ENCODE measurements at regions not wholly inside any gene's neighbourhood (a gene's known extent, or its start where the extent isn't known, plus 50 kb on each side); places are given as distances from the start of the nearest gene placed in this dataset.

DNA sequence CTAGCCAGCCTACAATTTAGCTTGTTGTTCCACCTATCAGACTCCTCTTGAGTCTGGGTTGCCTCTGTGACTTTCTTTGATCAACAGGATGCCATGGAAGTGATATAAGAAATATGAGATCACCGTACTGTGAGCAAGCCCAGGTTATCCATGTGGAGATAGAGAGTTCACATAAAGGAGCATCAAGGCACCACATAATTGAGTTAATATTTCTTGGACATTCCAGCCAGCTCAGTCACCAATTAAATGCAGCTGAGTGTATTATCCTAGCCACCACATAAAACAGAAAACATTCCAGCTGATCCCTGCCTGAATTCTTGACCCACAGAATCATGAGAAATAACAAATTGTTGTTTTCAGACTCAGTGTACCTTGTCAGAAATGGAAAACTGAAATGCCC, 253.6 kb downstream of the PPP1R2C start:
- DNase-seq: no peak

DNA sequence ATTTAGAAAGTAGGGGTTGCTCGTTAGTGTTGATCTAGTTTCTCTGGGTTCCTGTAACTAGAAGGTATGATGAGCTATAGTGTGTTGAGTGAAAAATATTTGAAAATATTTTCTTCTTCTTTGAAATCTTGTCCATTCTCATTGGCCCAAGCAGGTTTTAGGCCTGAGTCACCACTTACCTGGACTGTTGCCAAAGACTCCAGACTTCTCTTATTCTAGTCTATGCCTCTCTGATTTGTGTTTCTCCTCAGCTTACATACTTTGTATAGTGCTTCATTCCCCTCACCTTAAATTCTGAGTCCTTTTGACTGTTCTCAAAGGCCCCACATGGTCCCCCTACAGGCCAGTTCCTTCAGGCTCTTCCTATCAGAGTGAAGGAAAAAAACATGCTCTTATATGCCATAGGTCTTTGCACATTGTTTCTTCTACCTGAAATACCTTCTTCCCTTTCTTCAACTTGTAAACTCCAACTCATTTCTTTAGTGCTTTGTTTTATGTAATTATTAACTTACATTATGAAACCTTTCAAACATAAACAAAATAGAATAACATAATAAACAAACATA, 258.2 kb downstream of the PPP1R2C start:
- DNase-seq: no peak

DNA sequence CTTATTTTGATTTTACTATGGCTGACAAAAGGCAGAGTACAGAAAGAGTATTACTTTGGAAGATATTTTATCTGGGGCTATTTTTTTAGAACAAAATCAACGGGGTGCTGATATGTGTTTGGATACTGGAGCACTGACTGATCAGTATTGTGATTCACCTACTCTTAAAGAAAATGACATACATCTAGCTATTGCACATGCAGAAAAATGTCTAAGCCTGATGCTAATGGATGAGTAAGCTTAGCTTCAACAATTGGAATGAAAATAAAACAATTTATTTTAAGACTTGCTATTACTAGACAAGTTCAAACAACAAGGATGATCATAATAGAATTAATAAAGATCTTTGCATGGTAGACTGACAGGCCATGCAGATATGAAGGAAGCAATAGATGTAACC, 262.0 kb downstream of the PPP1R2C start:
- DNase-seq: no peak

DNA sequence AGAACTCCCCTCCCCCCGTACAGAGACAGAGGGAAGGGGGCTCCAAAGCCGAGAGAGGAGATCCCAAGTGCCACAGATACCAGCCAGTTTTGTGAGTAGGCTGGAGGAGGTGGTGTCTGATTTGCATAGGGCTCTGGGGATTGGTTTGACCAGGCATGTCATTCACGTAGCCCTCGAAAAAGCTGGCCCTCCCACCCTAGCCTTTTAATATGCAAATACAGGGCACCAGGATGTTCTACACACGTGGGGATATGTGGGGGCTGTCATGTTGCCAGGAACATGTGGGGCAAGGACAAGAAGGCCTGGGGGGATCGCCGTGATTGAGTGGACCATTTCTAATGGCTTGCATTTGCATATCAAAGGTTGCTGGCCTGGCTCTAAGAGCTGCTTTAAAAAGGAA, 272.9 kb downstream of the PPP1R2C start:
- peak in 1 of 56 donors; percentile 4 for DNase-seq

DNA sequence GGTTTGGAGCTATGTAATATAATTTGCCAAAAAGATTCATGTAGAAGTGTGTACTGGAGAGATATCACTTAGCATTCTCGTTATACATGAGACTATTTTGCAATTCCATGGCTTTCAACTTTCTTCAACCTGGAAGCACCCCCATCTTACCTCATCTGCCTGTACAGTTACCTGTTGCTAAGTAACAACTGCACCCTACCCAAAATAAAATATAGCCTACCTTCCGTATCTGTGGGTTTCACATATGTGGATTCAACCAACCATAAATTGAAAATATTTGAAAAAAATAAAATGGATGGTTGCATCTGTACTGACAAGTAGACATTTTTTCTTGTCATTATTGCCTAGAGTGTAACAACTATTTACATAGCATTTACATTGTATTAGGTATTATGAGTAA, 278.3 kb downstream of the PPP1R2C start:
- no peak for DNase-seq

GRCh38 chrX:42497356-42497755, 280.6 kb downstream of the PPP1R2C start:
- DNase-seq: no peak

DNA sequence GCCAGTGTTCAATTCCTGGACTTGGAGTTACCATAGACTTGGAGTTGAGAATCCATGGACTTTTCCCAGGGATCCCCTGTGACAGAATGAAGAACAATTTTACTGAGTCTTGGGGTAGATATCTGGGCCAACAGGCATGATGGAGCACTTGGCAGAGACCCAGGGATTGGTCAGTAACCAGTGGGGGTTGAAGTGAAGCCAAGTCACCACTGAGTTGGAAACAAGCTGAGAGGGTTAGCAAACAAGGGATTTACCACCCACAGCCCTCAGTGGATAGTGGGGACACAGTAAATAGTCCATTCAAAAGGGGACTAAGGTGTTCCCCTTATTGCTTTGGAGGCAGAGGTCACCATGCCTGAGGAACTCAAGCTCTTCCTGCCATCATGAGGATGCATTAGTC, 281.7 kb downstream of the PPP1R2C start:
- no peak for DNase-seq

DNA sequence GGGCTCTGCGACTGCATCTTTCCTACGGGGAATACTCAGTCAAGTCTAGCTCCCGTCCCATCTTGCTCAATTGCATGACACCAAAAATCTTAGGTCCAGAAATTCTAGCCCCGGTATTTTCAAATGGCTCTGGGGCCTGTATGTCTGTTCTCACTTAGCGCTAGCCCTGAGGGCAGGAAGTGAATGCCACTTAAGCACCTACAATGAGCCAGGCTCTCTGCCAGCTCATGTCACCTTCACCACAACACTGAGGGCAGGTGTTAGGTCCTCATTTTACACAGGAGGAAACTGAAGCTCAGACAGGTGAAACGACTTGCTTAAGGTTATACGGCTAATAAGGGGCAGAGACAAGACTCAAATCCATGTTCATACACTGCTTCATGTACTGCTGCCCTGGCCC, 282.8 kb downstream of the PPP1R2C start:
- no peak for DNase-seq

- DNase-seq: no peak
These were observed 286.6 kb downstream of the PPP1R2C start for GRCh38 chrX:42491137-42491907.

DNA sequence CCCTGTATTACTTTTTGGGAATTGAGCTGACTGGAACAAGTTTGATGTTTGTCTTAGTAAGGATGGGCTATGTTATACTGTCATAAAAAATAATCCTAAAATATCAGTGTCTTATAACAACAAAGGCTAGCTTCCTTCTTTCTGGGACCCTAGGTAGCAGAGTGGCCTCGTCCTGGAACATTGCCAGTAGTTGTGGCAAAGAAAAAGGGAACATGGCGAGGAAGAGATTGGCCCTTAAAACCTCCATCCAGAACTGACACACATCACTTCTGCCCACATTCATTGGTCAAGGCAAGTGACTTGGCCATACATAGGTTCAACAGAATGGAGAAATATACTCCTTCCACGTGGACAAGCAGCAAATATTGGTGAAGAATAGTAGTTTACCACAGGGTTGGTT, 287.9 kb downstream of the PPP1R2C start:
- DNase-seq: no peak

DNA sequence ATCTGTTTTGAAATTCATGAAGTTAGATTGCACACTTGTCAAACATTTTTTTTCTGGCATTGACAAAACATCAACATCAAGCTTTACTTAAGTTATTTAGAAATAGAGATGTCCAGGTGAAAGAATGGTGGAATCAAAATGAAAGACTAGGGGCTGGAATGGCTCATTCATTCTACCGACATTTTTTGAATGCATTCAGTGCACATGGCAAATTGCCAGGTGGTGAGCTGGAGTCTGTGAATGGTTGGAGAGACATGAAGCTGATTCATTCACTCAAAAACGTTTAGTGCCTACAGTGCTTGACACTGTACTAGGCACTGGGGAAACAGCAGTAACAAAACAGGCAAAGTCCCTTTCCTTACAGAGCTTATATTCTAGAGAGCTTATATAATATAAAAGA, 292.4 kb downstream of the PPP1R2C start:
- DNase-seq: no peak

DNA sequence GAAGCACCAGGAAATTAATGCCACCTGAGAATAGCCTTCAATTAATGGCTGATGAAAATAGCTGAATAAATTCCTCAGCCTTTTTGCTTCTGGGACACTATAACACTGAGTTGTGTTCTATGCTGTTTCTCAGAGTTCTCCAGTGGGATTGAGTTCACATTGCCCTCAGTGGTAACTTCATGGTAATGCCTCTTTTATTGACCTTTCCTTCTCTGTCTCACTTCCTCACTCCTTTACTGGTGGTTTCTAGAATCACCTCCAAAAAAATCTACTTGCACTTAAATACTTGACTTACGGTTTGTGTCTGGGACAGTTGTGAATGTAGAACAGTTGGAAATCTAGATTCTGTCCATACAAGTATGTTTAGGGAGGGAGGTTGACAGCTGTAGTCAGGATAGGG, 293.7 kb downstream of the PPP1R2C start:
- DNase-seq: no peak

DNA sequence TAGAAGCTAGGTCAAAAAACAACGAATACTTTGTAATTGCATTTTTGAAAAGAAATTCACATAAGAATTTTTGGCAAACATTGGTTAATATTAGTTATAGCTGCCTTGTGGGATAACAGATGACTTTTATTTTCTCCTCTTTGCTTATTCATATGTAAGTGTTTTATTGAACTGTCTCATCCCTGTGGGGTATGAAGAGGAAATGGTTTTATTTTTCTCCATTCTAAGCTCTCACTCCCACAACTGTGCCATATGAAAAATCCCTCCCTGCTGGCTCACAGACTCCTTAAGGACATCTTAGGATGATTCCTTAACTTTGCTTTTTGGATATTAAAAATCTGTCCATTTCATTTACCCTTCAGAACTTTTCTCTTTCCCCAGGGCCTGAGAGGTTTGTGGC, 300.6 kb downstream of the PPP1R2C start:
- DNase-seq: no peak

- no peak for DNase-seq
These were observed 305.2 kb downstream of the PPP1R2C start for GRCh38 chrX:42472727-42473126.

GRCh38 chrX:42466332-42467046, 311.5 kb downstream of the PPP1R2C start:
- no peak for DNase-seq

- no peak for DNase-seq
These were observed 312.1 kb downstream of the PPP1R2C start for GRCh38 chrX:42465821-42466220.

GRCh38 chrX:42463706-42464490, 314.1 kb downstream of the PPP1R2C start:
- no peak for DNase-seq

- DNase-seq: no peak
These were observed 315.0 kb downstream of the PPP1R2C start for GRCh38 chrX:42462917-42463316.

DNA sequence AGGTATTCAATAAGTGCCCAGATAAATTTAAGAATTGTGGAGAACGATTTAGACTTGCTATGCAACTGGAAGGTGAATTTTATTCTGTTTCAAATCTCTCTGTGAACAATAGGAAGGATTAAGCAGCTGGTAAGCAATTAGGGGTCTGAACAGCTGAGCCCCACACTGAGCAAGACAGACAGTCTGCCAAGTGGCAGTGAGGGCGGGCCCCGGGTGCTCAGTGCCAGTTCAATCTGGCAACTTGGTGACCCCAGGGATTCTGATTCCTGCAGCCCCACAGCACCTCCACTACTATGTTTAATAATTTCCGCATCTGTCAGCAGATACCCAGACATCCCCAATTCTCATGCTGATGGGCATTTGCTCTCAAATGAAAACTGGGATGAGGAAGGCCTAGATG, 317.3 kb downstream of the PPP1R2C start:
- no peak for DNase-seq

DNA sequence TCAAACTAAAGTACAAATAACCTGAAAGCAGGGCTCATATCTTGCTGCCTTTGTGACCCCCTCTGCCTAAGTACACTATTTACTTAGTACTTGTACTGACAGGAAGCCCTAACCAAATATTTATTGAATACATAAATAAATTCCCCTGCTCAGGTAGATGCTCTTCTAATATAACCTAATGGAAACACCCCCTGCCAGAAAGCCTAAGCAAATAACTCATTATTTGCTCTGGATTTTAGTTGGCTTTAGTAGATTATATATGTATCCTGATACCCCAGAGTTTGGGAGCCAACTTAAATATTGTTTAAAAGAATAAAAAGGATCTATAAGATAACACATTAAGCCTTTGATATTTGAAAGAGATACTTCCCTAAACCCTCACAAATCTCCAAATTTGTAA, 318.2 kb downstream of the PPP1R2C start:
- DNase-seq: no peak

DNA sequence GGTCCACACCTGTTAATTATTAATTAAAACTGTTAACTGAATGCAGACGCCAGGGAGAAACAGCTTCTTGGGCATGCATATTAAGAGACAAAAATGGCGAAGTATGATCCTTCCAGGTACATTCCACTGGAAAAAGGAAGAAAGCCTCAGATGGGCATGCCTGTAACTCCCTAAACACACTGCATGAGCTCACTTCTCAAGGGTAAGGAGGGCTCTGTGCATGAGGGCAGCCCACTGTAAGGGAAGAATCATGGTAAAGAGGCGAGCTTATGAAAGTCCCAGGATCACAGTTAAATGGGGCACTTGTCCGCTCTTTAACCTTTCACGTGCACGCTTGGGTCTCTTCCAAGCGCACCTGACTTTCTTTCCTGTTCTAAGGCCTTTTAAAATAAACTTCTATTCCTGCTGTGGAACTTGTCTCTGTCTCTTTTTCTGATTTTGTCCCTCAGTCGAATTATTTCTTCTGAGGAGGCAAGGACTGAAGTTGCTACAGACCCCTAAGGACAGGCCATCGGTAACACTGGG, 321.7 kb downstream of the PPP1R2C start:
- DNase-seq: no peak

- DNase-seq: no peak
These were observed 327.7 kb downstream of the PPP1R2C start for GRCh38 chrX:42450228-42450627.
